SK-N-SH (cell line): ENCODE measurements at regions not wholly inside any gene's neighbourhood (a gene's known extent, or its start where the extent isn't known, plus 50 kb on each side); places are given as distances from the start of the nearest gene placed in this dataset.

Experiments used
- CTCF ChIP-seq: fragments of 200-600 bp; sonication (generic); IDR thresholded peaks from 2 replicates; pipeline ENCODE4 v1.6.1; 2017; ENCODE audit warnings: antibody characterized with exemption, mild to moderate bottlenecking, moderate library complexity
- ELF1 ChIP-seq: IDR thresholded peaks from 2 replicates; pipeline ENCODE4 v1.4.0; 2012
- EP300 ChIP-seq, 2 experiments: IDR thresholded peaks; 2 replicates each; pipeline versions ENCODE4 v1.4.0 to v1.6.1; 2012; ENCODE audit warnings: borderline replicate concordance in 1 of 2, low read depth in 1 of 2, low read length in 1 of 2
- FOXM1 ChIP-seq: IDR thresholded peaks from 2 replicates; pipeline ENCODE4 v1.4.0; 2012; ENCODE audit warnings: low read depth, mild to moderate bottlenecking
- GABPA ChIP-seq: IDR thresholded peaks from 2 replicates; pipeline ENCODE4 v1.4.0; 2012; ENCODE audit warnings: low read depth, mild to moderate bottlenecking
- NFIC ChIP-seq: IDR thresholded peaks from 2 replicates; pipeline ENCODE4 v1.4.0; 2012; ENCODE audit warnings: borderline replicate concordance
- POLR2AphosphoS5 ChIP-seq: IDR thresholded peaks from 2 replicates; pipeline ENCODE4 v1.6.1; 2012; ENCODE audit warnings: low read depth, low read length
- RAD21 ChIP-seq: IDR thresholded peaks from 2 replicates; pipeline ENCODE4 v1.6.1; 2012; ENCODE audit warnings: mild to moderate bottlenecking, low read length
- REST ChIP-seq: IDR thresholded peaks from 2 replicates; pipeline ENCODE4 v1.6.1; 2012; ENCODE audit warnings: mild to moderate bottlenecking, low read depth, low read length, moderate library complexity
- TEAD4 ChIP-seq: IDR thresholded peaks from 2 replicates; pipeline ENCODE4 v1.4.0; 2012; ENCODE audit warnings: mild to moderate bottlenecking, borderline replicate concordance; ENCODE audit not compliant: insufficient read depth
- USF2 ChIP-seq: fragments of 150-350 bp; IDR thresholded peaks from 2 replicates; pipeline ENCODE4 v1.6.1; 2017; ENCODE audit warnings: antibody characterized with exemption, low read length, low read depth, borderline replicate concordance
- YY1 ChIP-seq: IDR thresholded peaks from 2 replicates; pipeline ENCODE4 v1.4.0; 2012; ENCODE audit warnings: low read depth, mild to moderate bottlenecking

GRCh38 chr22:22181341-22181850, 63.2 kb upstream of the VPREB1 start:
- TF ChIP-seq CTCF, result no peak
- TF ChIP-seq REST, result no peak
- no peak for TF ChIP-seq RAD21
- TF ChIP-seq ELF1, result no peak
- no peak for TF ChIP-seq EP300 (IDR thresholded peaks at IDR 0.05; ENCODE audit: borderline replicate concordance in 1 of 2, low read depth in 1 of 2, low read length in 1 of 2)
- no peak for TF ChIP-seq POLR2AphosphoS5
- no peak for TF ChIP-seq TEAD4
- no peak for TF ChIP-seq GABPA
- no peak for TF ChIP-seq USF2
- TF ChIP-seq FOXM1, result no peak
- no peak for TF ChIP-seq YY1
- TF ChIP-seq NFIC, result no peak
